HG03095 (cell line): ENCODE measurements at regions not wholly inside any gene's neighbourhood (a gene's known extent, or its start where the extent isn't known, plus 50 kb on each side); places are given as distances from the start of the nearest gene placed in this dataset.

Experiments used
- ATAC-seq: cut with Tn5 transposase; IDR thresholded peaks from one replicate; pipeline ENCODE4 v1.9.1; 2021; ENCODE audit warnings: moderate library complexity; ENCODE audit not compliant: unreplicated experiment

DNA sequence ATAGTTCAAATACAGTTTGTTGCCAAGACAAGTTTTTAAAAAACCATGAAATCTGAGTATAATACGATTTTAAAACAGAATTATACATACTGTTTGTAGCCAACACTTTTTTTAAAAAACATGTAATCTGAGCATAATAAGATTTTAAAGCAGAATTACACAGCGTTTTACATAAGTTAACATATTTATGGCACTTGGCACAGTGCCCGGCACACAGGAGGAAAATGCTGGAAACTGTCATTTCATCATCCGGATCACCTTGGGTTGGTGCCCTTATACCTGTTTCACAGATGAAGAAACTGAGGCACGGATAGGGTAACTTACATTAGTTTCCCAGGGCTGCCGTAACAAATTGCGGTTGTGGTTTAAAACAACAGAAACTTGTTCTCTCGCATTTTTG, 193.0 kb downstream of the BMP7 start:
- no peak for ATAC-seq

GRCh38 chr20:57074386-57074785, 192.1 kb downstream of the BMP7 start:
- ATAC-seq, result no peak

- ATAC-seq, result no peak
Observed at GRCh38 chr20:57075181-57075580, 191.3 kb downstream of the BMP7 start.

GRCh38 chr20:57075603-57076002, 190.8 kb downstream of the BMP7 start:
- no peak for ATAC-seq

GRCh38 chr20:57076152-57076652, 190.2 kb downstream of the BMP7 start:
- no peak for ATAC-seq

GRCh38 chr20:57076951-57077350, 189.5 kb downstream of the BMP7 start:
- ATAC-seq, result no peak

- ATAC-seq, result no peak
Observed at GRCh38 chr20:57078116-57078515, 188.3 kb downstream of the BMP7 start.

DNA sequence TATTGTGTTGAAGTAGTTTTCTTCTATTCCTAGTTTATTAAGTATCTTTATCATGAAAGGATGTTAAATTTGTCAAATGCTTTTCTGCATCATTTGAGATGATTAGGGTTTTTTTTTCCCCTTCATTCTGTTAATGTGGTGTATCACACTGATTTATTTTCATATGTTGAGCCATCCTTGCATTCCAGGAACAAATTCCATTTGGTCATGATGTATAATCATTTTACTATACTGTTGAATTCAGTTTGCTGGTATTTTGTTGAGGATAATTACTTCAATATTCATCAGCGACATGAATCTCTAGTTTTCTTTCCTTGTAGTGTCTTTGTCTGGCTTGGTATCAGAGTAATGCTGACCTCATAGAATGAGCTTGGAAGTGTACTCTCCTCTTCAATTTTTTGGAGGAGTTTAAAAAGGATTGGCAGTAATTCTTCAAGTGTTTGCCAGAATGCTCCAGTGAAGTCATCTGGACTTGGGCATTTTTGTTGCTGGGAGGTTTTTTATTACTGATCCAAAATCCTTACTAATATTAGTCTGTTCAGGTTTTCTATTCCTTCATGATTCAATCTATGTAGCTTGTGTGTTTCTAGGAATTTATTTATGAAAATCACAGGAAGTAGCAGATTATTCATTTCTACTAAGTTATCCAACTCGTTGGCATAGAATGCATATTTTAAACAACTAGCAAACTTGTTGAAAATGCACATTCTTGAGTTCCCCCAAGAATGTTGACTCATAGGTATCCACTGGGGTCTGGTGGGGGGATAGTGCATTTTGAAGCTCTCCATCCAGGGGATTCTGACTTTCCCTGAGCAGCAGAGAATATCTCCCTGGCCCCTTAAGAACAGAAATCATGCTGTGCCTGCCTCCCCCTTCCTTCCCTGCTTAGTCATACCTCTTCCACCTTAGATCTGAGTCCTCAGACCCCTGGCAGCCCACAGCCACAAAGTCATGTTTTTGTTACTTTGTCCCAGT, 187.1 kb downstream of the BMP7 start:
- ATAC-seq, result no peak

DNA sequence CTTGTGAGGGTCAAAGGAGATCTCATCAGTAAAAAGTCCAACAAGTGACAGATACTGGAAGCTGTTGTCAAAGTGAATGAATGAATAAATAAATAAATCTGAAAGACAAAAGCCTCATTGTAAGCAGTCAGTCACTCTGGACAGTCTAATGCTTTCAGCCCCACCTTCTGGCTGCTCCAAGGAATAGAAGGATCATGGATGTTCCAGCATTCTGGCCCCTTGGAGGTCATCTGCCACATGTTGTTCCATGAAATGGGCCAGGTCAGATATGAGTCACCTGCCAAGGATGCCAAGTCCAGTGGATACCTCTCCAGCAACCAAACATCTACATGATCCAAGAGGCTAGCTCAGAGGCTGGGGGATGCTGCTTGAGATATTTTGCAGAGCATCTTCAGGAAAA, 185.6 kb downstream of the BMP7 start:
- ATAC-seq, result no peak

DNA sequence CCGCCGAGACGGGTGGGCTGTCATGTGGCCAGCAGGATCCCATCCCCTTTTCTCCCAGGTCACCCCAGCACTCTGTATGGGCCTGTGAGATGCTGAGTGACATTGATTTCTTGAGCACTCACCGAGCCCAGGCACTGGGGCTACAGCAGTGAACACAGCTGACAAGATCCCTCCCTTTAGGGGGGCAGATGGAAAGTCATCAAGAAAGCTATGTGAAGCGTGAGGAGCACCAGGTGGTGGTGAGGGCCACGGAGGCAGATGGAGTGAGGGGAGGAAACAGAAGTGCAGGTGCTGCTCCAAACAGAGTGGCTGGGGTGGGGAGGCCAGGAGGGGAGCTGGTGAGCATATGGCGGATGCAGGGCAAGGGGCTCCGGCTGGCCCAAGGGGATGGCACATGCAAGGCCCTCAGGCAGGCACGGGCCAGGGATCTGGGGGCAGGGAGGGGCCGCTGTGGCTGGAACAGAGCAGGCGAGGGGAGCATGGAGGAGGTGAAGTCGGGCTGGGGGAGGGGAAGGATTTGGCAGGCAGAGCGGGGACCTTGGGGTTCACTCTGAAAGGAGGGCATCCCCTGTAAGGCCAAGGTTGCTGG, 184.0 kb downstream of the BMP7 start:
- no peak for ATAC-seq

DNA sequence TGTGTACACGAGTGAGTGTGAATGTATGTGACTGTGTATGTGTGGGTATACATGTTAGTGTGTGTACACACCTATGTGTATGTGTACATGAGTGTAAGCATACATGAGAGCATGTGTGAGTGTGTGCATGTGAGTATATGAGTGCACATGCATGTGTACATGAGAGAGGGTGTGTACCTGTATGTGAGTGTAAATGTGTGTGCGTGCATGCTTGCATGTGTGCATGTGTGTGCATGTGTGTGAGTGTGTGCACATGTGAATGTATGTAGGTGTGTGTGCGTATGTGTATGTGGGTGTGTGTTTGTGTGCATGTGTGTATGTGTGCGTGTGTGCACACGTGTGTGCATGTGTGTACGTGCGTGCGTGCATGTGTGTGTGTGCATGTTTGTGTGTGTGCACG, 183.4 kb downstream of the BMP7 start:
- no peak for ATAC-seq

GRCh38 chr20:57086066-57086465, 180.4 kb downstream of the BMP7 start:
- ATAC-seq, result no peak

DNA sequence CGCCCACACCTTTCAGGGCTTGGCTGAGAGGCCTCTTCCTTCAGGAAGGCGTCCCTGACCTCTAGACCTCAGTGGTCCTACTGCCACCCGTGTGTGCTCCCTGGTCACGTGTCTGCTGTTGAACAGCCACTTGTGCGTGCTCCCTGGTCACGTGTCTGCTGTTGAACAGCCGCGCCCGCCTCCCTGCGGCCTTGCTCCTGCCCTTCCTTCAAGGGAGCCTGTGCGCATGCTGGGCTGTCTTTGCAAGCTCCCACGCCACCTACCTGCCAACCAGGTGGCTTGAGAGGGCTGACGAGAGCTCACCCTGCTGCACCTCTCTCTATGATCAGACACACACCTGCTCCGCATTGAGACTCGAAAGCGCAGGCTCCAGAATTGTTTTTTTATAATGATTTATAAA, 179.3 kb downstream of the BMP7 start:
- ATAC-seq, result no peak

DNA sequence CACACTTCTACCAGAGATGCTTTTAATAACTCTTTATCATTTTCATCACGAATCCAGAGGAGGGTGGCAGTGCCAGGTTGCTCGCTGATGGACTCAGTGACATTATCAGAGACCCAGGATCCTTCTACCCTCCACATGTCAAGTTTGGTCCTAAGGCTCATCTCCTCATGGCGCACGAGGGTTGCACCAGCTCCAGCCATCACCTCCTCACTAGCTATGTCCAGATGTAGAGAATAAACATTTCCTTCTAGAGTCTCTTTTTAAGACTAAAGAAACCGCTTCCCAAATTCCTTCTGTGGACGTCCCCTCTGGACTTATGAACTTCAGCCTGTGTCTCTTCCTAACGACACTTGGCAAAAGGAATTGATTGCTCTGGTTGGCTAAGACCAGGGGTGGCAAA, 178.7 kb downstream of the BMP7 start:
- ATAC-seq, result no peak

- no peak for ATAC-seq
Observed at GRCh38 chr20:57088436-57088835, 178.0 kb downstream of the BMP7 start.

DNA sequence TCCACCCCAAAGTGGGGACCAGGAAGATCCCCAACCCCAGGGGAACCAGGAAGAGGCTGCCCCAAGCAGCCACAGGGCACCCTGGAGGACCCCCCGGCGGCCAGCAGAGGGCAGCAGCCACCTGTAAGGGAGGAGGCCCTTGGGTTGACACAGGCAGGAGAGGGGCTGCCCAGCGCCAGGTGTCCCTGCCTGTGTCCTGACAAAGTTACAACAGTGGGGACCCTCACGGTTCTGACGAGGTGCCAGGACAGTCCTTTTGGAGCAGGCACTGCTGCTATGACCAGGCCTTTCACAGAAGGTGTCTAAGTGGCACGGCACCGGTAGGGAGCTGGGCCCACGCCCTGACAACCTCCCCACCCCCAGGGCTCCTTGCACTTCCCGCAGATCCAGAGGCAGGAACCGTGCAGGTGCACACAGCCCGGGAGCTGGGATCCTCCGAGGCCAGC, 176.7 kb downstream of the BMP7 start:
- peak; percentile 61 for ATAC-seq

DNA sequence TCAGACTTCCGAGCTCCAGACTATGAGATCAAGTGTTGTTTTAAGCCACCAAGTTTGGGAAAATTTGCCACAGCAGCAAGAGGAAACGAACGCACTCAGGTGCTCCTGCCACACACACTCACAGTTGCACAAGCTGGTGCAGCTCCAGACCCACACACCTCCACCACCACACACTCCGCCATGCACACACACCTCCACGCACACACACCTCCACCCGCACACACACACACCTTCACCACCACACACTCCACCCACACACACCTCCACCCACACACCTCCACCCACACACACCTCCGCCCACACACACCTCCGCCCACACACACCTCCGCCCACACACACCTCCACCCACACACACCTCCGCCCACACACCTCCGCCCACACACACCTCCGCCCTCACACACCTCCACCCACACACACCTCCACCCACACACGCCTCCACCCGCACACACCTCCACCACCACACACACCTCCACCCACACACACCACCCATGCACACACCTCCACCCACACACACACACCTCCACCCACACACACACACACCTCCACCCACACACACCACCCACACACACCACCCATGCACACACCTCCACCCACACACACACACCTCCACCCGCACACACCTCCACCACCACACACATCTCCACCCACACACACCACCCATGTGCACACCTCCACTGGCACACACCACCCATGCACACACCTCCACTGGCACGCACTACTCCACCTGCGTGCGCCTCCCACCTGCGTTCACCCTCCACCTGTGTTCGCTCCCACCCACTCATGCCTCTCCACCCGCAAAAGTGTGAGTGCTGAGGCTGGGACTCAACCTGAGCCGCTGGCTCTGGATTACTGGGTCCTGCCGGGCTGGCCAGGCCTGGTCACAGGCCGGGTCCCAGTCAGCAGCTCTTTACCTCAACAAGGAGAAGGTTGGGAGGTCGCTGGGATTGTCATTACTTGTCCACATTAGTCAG, 175.6 kb downstream of the BMP7 start:
- no peak for ATAC-seq

GRCh38 chr20:57091748-57092111, 174.7 kb downstream of the BMP7 start:
- no peak for ATAC-seq

DNA sequence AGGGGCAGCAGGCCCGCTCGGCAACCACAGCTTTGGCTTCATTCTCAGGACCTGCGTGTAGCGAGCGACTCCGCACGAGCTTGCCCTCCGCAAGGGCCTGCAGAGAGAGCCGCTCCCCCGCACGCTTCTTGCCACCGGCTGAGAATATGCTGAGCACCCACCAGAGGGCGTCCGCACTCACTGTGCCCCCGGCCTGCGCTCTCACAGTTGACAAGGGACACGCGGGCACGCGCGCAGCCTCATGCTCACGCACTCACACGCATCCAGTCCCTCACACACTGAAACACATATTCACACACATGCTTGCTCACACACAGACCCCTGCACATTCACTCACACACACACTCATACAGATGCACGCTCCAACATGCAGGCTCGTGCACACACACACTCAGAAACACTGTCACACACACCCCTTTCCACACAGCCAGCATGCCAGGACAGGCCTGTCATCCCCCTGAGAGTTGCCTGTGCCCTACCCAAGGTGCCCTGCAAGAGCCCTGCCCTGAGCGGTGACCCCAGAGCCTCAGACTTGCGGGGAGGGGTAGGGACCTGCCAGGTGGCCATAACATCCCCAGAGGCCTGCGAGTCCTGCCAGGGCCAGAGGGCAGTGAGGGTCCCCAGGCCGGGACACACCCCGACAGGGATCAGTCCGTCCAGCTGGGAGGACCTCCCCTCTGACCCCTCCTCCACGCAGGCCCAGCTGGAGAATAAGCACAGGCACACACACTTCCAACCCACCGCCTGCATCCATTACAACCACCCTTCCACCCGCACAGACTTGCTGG, 174.1 kb downstream of the BMP7 start:
- ATAC-seq, result peak; percentile 50

- ATAC-seq, result no peak
Observed at GRCh38 chr20:57092900-57093530, 173.4 kb downstream of the BMP7 start.
